ENCODE measurements at regions not wholly inside any gene's neighbourhood (a gene's known extent, or its start where the extent isn't known, plus 50 kb on each side); places are given as distances from the start of the nearest gene placed in this dataset.

DNA sequence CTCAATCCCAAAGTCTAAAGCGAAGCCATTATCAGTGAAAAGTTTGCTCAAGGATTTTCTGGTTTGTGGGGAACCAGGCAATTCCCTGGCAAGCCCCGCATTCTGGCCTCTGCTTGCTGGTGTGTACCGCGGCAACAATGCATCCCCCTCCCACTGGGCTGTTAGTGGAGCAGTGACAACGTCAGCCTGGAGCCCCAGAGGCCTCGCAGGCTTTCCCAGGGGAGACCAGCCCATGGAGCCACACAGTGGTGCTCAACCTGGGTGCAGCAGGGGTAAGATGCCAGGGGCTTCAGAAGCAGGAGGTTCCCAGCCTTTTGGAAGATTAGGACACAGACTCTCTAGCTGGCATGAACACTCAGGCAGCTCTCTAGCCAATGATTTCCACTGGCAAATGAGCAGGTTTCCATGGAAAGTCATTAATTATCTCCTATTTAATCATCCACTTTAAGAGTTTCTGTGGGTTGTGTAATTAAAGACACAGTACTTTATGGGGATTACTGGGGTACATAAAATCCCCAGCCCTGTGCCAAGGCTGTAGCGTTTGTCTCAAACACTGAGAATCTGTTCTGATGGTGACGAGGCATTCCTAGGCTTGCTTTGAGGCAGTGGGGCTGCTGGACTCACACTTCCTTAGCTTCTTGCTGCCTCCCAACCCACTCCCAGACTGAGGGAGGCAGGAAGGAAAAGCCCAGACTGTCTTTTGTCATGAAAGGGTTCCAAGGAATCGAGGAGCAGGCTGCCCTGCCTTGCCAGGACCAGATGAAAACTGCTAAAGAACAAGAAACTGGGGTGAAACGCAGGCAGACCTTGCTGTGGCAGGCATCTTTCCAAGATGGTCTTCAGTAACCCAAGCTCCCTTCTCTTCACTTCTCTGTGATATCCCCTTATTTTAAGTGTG, 411.9 kb upstream of the SHH start:
- no peak for DNase-seq (ENCODE audit: low read depth in 2 of 2)

DNA sequence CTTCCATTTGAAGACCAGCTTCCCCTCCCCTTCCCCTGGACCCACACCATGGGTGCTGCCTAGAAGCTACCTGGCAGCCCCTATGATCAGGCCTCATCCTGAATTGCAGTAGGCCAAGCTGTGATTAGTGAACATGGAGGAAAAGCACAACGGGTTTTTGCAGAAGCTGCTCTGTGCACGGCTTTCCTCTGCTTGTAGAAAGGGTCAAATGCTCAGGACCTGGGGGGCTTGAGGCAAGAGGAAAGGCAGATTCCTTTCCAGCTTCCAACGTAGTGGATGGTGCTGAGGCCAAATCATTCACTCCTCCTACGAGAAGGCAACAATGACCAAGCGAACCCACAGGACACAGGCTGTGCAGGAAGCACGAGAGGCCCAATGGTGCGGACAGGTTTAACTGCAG, 410.3 kb upstream of the SHH start:
- no peak for DNase-seq (ENCODE audit: low read depth in 2 of 2)

DNA sequence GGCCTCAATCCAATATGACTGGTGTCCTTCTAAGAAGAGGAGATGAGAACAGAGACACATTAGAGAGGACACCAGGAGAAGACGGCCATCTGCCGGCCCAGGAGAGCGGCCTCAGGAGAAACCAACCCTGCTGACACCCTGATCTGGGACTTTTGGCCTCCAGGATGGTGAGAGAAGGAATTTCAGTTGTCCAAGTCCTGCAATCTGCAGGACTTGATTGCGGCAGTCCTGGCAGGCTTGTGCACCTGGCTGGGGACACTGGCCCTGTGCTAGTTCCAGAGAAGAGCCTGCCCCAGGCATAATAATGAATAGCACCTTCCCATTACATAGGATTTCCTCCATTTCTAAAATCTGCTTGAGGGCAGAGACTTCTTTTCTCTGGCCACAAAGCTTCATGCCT, 409.9 kb upstream of the SHH start:
- no peak for DNase-seq (ENCODE audit: low read depth in 2 of 2)

DNA sequence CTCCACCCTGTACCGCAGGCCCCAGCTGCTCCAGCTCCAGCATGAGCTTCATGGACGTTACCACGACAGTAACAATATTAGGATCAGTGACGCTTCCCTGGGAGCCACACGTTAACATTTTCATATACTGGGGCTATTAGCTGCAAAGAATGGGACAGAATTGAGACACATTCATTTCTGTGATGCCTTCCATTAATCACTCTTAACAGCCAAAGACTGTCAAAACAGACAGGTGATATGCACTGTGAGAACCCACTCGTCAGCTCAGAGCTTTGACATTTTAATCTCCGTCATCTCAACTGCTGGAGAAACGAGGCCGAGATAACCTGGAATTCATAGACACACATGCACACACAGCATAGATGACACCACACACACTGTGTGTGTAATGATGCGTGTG, 408.4 kb upstream of the SHH start:
- no peak for DNase-seq (ENCODE audit: low read depth in 2 of 2)

DNA sequence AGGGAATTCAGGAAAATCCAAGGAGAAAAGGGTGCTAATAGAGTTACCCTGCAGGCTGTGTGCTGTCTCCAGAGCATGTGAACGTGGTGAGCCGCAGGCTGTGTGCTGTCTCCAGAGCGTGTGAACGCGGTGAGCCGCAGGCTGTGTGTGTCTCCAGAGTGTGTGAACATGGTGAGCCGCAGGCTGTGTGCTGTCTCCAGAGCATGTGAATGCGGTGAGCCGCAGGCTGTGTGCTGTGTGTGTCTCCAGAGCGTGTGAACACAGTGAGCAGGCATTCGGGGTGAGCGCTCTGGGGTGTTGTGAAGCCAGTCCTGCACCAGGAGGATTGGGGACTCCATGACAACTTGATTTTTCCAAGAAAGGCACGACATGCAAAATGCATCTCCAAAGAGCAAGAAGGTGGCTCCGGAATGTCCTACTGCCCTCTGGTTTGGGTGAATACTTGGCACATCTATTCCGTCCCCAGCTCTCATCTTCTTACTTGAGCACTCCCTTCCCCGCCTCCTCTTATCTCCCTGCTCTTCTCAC, 407.9 kb upstream of the SHH start:
- DNase-seq (ENCODE audit: low read depth in 2 of 2): no peak

DNA sequence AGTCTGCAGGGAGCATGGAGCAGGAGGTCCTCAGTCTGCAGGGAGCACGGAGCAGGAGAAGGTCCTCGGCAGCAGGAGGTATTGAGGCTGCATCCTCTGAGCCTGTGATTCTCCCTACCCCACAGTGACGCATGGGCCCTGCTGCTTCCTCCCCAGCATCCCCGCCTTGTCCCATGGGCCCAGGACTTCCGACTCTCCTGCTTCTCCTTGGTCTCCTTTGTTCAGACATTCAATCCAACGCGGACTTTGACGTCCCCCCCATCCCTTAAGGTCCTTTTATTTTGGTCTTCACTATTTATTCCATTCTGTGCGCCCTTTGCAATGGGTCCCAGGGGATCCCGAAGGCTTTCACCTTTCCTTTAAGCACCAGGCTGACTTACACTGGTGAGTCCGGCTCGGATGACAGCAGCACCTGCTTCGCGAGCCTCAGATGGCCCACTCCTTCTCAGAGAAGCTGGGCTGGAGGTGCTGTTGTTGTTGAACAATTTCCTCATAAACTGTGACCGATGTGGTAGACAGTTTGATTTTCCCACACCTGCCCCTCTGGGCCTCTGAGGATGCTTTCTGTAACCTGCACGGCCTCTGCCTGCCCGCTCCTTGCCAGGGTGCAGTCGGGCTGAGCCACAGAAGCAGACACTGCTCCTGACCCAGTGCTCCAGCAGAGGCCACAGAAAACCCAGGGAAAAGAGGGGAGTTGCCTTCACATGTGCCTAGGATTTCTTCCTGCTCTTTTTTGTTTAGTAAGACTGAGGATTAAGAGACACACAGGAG, 407.2 kb upstream of the SHH start:
- no peak for DNase-seq (ENCODE audit: low read depth in 2 of 2)

DNA sequence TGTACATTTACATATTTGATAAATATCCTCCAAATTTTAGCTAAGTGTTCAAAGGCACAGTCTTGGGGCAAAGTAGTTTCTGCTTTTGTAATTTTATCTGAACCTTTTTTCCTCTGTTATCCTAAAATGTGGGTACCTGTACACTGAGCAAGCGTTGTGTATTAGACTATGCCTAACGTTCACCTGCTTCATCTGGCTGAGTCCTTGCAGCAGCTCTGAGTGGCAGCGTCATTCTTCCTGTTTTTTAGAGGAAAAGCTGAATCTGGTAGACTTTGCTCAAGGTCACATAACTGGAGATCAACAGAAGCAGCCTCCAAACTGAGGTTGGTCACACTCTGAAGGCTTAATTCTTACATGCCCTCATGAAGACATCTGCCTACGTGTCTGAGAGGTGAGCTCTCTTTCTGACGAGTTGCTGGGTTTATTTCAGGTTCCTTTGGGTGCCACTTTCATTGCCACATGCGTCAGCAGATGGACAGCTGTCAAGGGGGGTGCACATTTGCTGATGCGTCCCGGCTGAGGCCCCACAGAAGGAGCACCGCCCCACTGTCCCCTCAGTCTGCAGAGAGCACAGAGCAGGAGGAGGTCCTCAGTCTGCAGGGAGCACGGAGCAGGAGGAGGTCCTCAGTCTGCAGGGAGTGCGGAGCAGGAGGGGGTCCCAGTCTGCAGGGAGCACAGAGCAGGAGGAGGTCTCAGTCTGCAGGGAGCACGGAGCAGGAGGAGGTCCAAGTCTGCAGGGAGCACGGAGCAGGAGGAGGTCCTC, 406.5 kb upstream of the SHH start:
- no peak for DNase-seq (ENCODE audit: low read depth in 2 of 2)

DNA sequence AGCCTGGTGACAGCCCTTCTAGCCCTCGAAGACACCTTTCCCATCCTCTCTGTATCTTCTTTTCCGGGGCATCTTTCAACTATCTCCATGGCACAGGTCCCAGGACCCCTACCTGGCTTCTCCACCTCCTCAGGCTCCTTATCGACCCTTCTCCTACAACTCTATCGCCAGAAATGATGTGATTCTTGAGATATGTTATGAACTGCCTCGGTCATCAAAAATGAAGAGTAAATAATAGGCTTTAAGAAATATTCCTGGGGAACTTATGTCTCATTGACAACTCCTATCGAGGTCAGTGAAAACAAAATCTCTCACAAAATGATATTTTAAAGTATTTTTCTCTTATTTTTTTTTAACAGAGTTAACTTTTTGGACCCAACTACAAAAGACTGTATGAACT, 405.5 kb upstream of the SHH start:
- no peak for DNase-seq (ENCODE audit: low read depth in 2 of 2)

DNA sequence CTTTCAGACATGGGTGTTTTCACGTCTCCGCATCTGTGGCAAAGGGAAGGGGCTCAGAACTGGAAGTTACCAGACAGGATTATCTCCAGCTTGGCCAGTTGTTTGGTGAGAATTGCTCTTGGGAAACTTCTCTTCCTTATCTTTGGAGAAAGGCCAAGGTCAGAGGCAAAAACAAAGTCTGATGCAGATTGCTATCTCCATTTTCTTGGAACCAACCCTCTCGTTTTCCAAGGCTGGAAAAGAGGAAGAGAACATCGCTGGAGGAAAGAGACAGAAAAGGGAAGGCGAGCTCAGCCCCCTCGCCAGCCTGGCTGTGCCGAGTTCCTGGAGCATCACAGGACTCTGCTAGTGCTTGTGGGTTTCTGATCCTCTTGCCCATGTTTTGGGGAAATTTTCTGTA, 396.8 kb upstream of the SHH start:
- DNase-seq (ENCODE audit: low read depth in 2 of 2): no peak

DNA sequence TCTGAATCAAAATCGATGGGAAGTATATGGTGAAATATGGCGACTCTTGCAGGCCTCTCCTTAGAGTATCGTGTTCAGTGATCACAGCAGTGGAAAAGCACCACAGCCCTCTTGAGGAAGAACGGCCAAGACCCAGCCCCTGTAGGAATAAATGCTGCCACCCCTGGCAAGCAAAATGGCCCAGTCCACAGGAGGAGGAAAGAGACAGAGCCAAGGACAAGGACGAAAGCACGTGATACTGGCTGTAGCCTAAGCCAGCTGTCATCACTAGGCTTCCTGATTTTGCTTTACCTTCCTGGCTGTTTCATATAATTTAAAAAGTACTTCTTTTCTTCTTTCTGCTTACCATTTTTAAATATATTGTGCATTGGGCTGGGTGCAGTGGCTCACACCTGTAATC, 395.0 kb upstream of the SHH start:
- no peak for DNase-seq (ENCODE audit: low read depth in 2 of 2)

DNA sequence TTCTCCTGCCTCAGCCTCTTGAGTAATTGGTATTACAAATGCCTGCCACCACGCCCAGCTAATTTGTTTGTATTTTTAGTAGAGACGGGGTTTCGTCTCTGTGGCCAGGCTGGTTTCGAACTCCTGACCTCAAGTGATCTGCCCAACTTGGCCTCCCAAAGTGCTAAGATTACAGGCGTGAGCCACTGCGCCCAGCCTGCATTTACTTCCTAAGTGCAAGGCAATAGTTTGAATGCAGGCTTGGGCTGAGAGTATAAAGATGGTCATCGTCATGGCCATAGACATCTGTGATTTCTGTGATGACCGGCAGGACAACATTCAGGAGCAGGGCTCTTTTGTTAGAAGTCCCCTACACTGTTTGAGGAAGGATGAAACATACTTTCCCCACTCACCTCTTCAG, 393.9 kb upstream of the SHH start:
- DNase-seq (ENCODE audit: low read depth in 2 of 2): no peak

DNA sequence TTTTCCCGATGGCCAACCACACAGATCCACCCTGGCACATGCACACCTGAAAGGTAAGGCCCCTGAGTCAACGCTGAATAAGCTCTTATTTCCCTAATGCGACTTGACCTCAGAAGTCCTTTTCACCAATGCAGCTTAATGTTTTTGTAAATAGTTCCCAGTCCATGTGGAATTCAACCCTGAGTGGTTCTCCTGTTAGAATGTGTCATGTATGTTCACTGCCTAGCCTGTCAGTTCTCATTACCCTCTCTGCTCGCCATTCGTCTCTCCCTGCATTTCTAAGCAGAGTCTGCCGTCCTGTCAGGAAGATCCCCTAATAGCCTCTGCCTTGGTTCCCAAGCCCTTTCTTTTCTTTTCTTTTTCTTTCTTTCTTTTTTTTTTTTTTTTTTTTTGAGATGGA, 392.6 kb upstream of the SHH start:
- DNase-seq (ENCODE audit: low read depth in 2 of 2): no peak

DNA sequence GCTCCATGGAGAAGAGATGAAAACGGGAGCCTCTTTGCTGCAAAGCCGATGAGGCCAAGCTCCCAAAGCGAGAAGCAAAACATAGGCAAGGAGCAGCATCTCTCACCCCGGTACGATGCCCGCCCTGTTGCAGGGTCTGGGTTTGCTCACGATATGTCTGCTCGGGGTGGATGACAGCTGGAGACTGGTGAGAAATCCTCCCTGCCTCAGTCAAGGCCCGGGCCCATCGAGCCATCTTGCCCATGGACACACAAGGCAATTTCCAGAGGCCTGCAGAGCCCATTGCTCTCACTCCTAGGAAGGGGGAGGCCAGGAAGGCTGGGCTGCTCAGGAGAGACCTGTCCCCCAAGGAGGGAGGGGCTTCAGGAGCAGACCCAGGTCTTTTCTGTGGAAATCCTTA, 391.7 kb upstream of the SHH start:
- no peak for DNase-seq (ENCODE audit: low read depth in 2 of 2)

DNA sequence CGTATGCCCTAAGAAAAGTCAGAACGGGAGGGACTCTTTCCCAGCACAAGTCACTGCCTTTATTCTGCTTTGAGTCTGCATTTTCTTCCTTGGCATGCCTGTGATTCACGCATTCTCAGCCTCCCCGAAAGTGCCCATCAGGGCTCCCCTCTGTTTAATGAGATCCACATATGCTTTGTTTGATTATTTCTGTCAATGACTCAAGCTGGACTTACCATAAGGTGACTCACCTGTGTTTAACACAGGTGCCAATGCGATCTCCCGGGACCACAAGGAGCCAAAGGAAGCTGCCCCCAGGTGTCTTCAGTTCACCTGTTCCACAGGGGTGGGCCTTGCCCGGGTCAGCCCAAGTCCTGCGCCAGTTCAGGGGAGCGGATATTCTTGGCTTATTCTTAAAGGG, 386.0 kb upstream of the SHH start:
- DNase-seq (ENCODE audit: low read depth in 2 of 2): no peak

DNA sequence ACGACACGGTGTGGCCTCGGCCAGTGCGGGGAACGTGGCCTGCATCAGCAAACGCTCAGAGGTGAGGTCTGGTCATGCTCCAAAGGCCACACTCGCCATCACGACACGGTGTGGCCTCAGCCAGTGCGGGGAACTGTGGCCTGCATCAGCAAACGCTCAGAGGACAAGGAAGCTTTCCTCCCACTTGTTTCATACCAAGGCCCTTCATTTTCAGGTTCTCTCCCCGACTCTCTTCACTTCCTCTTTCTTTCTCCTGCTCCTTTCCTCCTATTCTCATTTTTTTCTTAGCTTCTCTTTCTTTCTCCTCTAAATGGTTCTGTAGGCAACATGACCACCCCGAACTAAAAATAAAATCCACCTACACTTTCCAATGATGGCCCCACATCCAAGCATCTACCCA, 384.4 kb upstream of the SHH start:
- no peak for DNase-seq (ENCODE audit: low read depth in 2 of 2)

DNA sequence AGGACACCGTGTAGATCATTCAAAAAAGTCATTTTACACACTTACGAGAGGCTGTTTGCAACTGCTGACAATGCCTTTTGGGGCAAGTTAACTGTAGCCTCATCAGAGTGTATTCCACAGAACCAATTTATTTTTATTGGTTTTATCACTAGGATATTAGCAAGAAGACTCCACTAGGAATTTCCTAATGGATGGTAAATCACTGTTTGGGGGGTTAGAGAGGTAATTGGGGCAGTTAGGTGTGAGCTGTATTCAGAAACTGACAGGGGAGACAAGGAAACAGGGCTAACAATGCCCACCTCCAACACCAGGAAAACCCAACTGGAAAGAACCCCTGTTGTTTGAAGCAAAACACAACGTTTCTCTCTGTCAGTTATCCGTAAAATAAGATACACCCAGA, 383.0 kb upstream of the SHH start:
- DNase-seq (ENCODE audit: low read depth in 2 of 2): no peak

DNA sequence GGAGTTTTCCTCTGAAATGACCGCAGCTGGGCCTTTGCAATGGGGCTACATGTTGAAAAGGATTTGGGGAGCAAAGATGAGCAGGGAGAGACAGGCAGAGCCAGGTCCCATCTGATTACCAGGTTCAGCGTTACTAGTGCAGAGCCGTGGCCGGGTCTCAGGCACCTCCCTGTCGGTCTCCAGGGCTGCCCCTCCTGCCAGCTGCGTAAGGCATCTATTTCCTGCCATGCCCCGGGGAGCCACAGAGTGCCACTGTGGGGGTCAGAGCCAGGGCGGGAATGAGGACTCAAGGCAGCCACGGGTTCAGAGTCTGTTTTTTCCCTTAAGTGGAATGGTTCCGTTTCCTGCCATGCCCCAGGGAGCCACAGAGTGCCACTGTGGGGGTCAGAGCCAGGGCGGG, 382.6 kb upstream of the SHH start:
- no peak for DNase-seq (ENCODE audit: low read depth in 2 of 2)

DNA sequence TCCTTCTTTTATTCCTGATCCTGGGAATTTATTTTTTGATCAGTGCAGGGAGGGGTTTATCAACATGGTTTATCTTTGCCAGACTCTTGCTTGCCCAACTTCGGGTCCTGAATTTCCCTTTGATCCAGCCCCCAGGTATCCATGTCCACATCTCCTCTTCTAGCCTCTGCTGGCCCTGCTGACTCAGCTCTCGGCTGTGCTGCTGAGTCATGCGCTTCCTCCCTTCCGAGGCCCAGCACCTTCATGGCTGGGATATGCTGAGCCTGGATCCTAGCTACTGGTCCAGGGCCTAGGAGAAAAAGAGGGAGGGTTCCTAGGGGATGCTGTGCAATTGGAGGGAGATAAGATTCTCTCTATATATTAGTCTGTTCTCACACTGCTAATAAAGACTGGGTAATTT, 380.7 kb upstream of the SHH start:
- DNase-seq (ENCODE audit: low read depth in 2 of 2): no peak

DNA sequence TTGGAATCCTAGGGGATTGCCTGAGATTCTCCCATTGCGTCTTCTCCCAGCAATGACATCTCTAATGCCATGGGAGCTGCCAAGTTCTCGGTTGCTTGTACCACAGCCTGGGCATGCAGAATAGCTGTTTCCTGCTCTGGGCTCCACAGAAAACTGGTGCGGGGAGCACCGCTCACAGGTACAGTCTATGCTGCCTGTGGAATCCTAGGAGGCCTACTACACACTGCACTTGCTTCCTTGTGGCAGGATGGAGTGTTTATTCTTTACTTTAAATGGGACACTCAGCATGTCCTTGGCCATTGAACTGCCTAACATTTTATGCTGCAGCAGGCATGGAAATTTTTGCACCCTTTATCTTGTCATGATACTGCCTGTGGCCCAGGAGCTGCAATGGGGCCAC, 378.8 kb upstream of the SHH start:
- DNase-seq (ENCODE audit: low read depth in 2 of 2): no peak

DNA sequence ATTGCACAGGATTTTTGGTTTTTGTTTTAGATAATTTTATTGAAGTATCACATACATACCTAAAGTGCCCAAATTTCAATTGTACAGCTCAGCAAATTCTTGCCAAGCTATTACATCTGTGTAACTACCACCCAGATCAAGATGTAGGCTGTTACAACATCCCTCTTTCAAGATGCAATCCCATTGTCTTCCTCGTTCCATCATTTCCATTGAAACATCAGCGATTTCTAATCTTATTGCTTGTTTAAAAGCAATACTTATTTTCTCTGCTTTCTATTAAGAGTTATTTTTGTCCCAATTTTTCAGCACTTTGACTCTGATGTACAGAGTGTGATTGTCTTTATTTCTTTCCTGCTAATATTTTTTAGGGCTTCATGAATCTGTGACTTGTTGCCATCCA, 372.8 kb upstream of the SHH start:
- DNase-seq (ENCODE audit: low read depth in 2 of 2): no peak

DNA sequence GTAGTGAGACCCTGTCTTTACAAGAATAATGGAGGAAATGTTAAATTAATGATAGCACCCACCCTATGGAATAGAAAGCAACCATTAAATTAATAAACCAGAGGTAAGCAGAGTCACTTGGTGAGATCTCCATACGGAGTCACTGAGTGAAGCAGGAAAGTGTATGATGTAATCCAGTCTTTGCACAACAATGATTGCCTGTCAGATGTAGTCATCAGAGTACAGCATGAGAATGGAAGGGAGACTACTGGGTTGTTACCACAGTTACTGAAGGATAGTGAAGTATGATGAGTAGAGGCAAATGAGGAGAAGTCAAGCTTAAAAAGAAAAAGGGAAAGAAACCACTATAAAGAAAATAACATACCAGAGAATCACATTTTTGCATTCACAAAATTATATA, 371.9 kb upstream of the SHH start:
- DNase-seq (ENCODE audit: low read depth in 2 of 2): no peak

DNA sequence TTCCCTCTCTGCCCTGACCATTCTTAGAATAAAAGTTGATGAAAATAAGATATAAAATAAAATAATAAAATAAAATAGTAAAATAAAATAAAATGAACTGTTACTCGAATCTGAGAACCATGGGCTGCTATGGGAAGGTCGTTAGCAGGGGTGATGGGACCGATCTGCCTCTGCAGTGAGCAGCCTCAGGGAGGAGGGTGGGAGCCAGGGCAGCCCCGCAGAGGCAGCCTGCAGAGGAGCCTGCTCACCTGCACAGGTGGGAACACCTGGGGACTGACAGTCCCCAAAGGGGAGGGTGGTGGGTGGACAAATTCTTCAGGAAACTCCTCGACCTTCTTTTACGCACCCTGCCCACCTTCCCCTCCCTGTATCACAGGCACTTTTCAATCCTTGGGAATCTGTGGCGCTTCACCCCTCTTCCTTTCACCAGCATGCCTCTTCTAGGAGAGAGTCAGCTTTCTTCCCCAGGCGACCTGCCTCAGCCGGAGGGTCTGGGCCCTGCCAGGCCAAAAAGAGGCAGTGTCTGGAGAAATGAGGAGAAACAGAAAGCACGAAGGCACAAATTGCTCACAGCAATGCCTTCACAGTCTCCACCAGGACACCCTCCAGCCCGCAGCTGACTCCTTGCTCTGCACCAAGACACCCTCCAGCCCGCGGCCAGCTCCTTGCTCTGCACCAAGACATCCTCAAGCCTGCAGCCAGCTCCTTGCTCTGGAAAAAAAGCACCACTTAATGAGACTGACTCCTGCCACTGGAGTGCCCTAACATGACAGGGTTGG, 368.4 kb upstream of the SHH start:
- DNase-seq (ENCODE audit: low read depth in 2 of 2): no peak
